Lower leg skin (tissue), 3 donors: ENCODE measurements at regions not wholly inside any gene's neighbourhood (a gene's known extent, or its start where the extent isn't known, plus 50 kb on each side); places are given as distances from the start of the nearest gene placed in this dataset.

Source experiments
- POLR2A ChIP-seq, 2 donors: fragments of 450-650 bp; IDR thresholded peaks; one replicate each; pipeline ENCODE4 v1.6.1; 2016 to 2017; ENCODE audit warnings: antibody characterized with exemption in 2 of 2, mild to moderate bottlenecking in 1 of 2, moderate library complexity in 1 of 2
- TF ChIP-seq, protein P1 (sequence below), 3 donors: fragments of 450-650 bp; IDR thresholded peaks; one replicate each; pipeline ENCODE4 v1.5.1; 2016; ENCODE audit warnings: antibody characterized with exemption in 3 of 3, mild to moderate bottlenecking in 3 of 3, moderate library complexity in 2 of 3

DNA sequence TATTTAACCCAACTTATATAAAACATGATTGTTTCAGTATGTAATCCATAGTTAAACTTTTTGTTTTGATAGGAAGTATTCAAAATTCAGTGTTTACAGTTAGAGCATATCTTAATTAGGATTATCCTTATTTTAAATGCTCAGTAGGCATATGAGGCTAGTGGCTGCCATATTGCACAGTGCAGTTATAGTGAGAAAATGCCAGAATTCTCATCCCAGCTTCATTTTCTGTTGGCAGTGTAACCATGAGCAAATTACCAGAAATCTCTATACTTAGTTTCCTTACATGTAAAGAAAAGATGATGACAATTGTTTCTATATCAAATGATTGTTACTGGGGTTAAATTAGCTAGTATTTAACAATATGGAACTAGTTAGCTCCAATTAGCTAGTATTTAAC lies 265.8 kb downstream of the ARAP2 start:
- TF ChIP-seq, protein P1, sequence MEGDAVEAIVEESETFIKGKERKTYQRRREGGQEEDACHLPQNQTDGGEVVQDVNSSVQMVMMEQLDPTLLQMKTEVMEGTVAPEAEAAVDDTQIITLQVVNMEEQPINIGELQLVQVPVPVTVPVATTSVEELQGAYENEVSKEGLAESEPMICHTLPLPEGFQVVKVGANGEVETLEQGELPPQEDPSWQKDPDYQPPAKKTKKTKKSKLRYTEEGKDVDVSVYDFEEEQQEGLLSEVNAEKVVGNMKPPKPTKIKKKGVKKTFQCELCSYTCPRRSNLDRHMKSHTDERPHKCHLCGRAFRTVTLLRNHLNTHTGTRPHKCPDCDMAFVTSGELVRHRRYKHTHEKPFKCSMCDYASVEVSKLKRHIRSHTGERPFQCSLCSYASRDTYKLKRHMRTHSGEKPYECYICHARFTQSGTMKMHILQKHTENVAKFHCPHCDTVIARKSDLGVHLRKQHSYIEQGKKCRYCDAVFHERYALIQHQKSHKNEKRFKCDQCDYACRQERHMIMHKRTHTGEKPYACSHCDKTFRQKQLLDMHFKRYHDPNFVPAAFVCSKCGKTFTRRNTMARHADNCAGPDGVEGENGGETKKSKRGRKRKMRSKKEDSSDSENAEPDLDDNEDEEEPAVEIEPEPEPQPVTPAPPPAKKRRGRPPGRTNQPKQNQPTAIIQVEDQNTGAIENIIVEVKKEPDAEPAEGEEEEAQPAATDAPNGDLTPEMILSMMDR (IDR thresholded peaks at IDR 0.05), result no peak
- TF ChIP-seq POLR2A (IDR thresholded peaks at IDR 0.05), result no peak
